OCI-LY7 (cell line): ENCODE measurements at regions not wholly inside any gene's neighbourhood (a gene's known extent, or its start where the extent isn't known, plus 50 kb on each side); places are given as distances from the start of the nearest gene placed in this dataset.

Source experiments
- BruUV-seq: library from RNA; stranded (reverse); fragments of 400-500 nt; replicated peaks from 2 replicates; lab custom pipeline; 2021; lab: Mats Ljungman, UMichigan
- CTCF ChIA-PET: fragments of 300-600 bp; sonication (Branson Sonifier 250); formaldehyde crosslinking; loops from one replicate; lab custom pipeline; 2022; ENCODE audit warnings: antibody characterized with exemption; ENCODE audit not compliant: unreplicated experiment; lab: Charles Lee
- POLR2A ChIA-PET: fragments of 300-600 bp; sonication (Branson Sonifier 250); formaldehyde crosslinking; loops from one replicate; lab custom pipeline; 2022; ENCODE audit warnings: antibody characterized with exemption; lab: Charles Lee
- DNase-seq: peaks from one replicate; pipeline ENCODE4 v3.0.0-alpha.2; 2015; ENCODE audit warnings: low spot score
- H2AFZ ChIP-seq: fragments of 200-600 bp; sonication (generic), shearing (Covaris generic); 2 replicates; pipeline ENCODE4 v1.6.1; 2014; ENCODE audit warnings: mild to moderate bottlenecking, antibody characterized with exemption, low read length, moderate library complexity
- H3K27ac ChIP-seq: fragments of 200-600 bp; sonication (generic); 2 replicates; pipeline ENCODE4 v1.5.1; 2014; ENCODE audit warnings: mixed run types, low read depth, mild to moderate bottlenecking, moderate library complexity, low read length, inconsistent platforms; ENCODE audit not compliant: poor library complexity, severe bottlenecking
- H3K36me3 ChIP-seq: fragments of 200-600 bp; sonication (generic); 2 replicates; pipeline ENCODE4 v1.6.1; 2014; ENCODE audit warnings: mild to moderate bottlenecking, antibody characterized with exemption, low read length, moderate library complexity, mixed read lengths; ENCODE audit not compliant: insufficient read depth
- H3K4me1 ChIP-seq: fragments of 200-600 bp; sonication (generic); 2 replicates; pipeline ENCODE4 v1.5.1; 2014; ENCODE audit warnings: mild to moderate bottlenecking, low read length; ENCODE audit not compliant: insufficient read depth, poor library complexity, severe bottlenecking
- H3K4me2 ChIP-seq: fragments of 200-600 bp; sonication (generic); 2 replicates; pipeline ENCODE4 v1.6.1; 2014; ENCODE audit warnings: mild to moderate bottlenecking, low read length
- H3K4me3 ChIP-seq: fragments of 200-600 bp; sonication (generic); 2 replicates; pipeline ENCODE4 v1.5.1; 2014; ENCODE audit warnings: mild to moderate bottlenecking, low read depth, low read length; ENCODE audit not compliant: poor library complexity, severe bottlenecking
- H3K79me2 ChIP-seq: fragments of 200-600 bp; sonication (generic); 2 replicates; pipeline ENCODE4 v1.6.1; 2016; ENCODE audit warnings: low read depth, mild to moderate bottlenecking, low read length, moderate library complexity, mixed read lengths; ENCODE audit not compliant: insufficient read depth
- H3K9me2 ChIP-seq: fragments of 200-600 bp; sonication (generic); 2 replicates; pipeline ENCODE4 v1.6.1; 2016; ENCODE audit warnings: mild to moderate bottlenecking, low read length, mixed read lengths; ENCODE audit not compliant: insufficient read depth
- H3K9me3 ChIP-seq: fragments of 200-600 bp; sonication (generic); 2 replicates; pipeline ENCODE4 v1.6.1; 2014; ENCODE audit warnings: mild to moderate bottlenecking, mixed run types, low read length, mixed read lengths
- H4K20me1 ChIP-seq: fragments of 200-600 bp; sonication (generic); 2 replicates; pipeline ENCODE4 v1.6.1; 2014; ENCODE audit warnings: mild to moderate bottlenecking, antibody characterized with exemption, low read length, moderate library complexity, mixed read lengths; ENCODE audit not compliant: insufficient read depth
- EZH2phosphoT487 ChIP-seq: fragments of 200-600 bp; sonication (generic); IDR thresholded peaks from 2 replicates; pipeline ENCODE4 v1.6.1; 2018; ENCODE audit warnings: low read depth, borderline replicate concordance, mild to moderate bottlenecking, mixed run types, antibody characterized with exemption, low read length, moderate library complexity, mixed read lengths
- intact Hi-C: fragments of 100-400 bp; cut with micrococcal nuclease; formaldehyde crosslinking; loops from one replicate; pipeline ENCODE4 v1.10.0; 2022; ENCODE audit not compliant: unreplicated experiment
- TF ChIP-seq, protein P1 (sequence below): fragments of 200-600 bp; sonication (generic); conservative IDR thresholded peaks from 2 replicates; pipeline ENCODE4 v1.5.1; 2014; ENCODE audit warnings: mild to moderate bottlenecking, antibody characterized with exemption, low read length, moderate library complexity, mixed read lengths

DNA sequence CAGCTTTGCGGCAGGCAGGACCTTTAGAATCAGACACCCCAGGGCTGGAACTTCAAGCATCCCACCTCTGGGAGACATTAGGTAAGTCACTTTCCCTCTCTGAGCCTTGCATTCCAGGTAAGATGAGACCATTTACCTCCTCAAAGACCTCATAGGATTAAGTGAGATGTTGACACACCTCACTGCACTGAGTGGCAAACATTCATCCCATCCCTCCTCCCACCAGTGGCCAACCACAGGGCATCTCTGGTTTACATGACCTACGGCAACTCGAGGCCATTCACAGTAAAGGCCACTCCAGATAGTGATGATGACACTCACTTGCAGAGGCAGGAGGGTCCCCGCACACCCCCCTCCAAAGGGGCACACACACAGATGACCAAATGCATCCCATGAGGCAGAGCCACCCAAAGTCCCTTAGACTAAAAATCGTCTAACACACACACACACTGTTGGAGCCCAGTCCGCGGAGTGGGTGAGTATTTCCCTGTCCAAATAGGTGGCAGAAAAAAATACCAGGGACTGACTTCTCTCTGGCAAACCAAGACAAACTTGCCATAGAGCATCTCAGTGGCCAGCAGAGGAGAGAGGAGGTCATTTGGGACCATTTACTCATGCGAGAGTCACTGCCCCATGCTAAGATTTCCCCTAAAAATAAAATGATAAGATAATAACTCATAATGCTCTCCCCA is 454.9 kb downstream of the SOX9 start:
- Histone ChIP-seq H3K9me2 (no peaks in the 10 kb centered on the region), H3K27ac (no peak overlapping the region), H3K36me3 (no peaks in the 10 kb centered on the region), H3K4me3 (no peak overlapping the region), H4K20me1 (no peaks in the 10 kb centered on the region), H2AFZ (no peak overlapping the region), H3K4me2 (no peak overlapping the region), H3K4me1 (no peaks in the 10 kb centered on the region), H3K9me3 (no peaks in the 10 kb centered on the region), H3K79me2 (no peaks in the 10 kb centered on the region)
- POLR2A ChIA-PET, result no interaction called here
- TF ChIP-seq, protein P1, sequence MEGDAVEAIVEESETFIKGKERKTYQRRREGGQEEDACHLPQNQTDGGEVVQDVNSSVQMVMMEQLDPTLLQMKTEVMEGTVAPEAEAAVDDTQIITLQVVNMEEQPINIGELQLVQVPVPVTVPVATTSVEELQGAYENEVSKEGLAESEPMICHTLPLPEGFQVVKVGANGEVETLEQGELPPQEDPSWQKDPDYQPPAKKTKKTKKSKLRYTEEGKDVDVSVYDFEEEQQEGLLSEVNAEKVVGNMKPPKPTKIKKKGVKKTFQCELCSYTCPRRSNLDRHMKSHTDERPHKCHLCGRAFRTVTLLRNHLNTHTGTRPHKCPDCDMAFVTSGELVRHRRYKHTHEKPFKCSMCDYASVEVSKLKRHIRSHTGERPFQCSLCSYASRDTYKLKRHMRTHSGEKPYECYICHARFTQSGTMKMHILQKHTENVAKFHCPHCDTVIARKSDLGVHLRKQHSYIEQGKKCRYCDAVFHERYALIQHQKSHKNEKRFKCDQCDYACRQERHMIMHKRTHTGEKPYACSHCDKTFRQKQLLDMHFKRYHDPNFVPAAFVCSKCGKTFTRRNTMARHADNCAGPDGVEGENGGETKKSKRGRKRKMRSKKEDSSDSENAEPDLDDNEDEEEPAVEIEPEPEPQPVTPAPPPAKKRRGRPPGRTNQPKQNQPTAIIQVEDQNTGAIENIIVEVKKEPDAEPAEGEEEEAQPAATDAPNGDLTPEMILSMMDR, result no peak
- TF ChIP-seq EZH2phosphoT487, result no peak
- intact Hi-C loops, result no loop called here
- CTCF ChIA-PET, result no interaction called here
- DNase-seq, result no peak
- no TSS peak for BruUV-seq

DNA sequence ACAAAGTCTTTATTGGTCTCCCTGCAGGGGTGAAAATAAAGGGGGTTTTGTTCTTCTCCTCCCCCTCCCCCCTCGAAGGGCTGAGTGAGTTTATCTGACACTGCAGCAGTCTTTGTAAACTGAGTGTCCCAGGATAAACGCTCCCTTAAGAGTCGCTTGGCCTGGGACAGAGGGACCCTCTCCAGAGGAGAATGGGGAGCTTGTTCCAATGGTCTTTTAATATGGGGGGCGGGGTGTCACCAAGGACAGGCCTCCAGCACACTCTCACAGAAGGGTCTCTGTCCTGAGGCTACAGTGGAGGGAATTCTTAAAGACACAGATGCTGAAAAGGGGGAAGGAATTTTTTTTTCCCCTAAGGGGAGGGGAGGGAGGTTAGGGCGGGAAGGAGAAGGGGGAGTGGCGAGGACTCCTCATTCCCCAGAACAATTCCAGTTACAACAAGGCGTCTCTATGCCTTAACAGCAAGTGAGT is 455.5 kb downstream of the SOX9 start:
- Histone ChIP-seq H3K79me2 (no peaks in the 10 kb centered on the region), H3K9me3 (no peaks in the 10 kb centered on the region), H3K4me1 (no peaks in the 10 kb centered on the region), H3K27ac (no peak overlapping the region), H2AFZ (no peak overlapping the region), H4K20me1 (no peaks in the 10 kb centered on the region), H3K4me2 (no peak overlapping the region), H3K36me3 (no peaks in the 10 kb centered on the region), H3K4me3 (no peak overlapping the region), H3K9me2 (no peaks in the 10 kb centered on the region)
- intact Hi-C loops, result no loop called here
- no peak for TF ChIP-seq EZH2phosphoT487
- TF ChIP-seq, protein P1, result no peak
- ChIA-PET CTCF (no interaction called here), POLR2A (no interaction called here)
- no TSS peak for BruUV-seq
- DNase-seq, result no peak

DNA sequence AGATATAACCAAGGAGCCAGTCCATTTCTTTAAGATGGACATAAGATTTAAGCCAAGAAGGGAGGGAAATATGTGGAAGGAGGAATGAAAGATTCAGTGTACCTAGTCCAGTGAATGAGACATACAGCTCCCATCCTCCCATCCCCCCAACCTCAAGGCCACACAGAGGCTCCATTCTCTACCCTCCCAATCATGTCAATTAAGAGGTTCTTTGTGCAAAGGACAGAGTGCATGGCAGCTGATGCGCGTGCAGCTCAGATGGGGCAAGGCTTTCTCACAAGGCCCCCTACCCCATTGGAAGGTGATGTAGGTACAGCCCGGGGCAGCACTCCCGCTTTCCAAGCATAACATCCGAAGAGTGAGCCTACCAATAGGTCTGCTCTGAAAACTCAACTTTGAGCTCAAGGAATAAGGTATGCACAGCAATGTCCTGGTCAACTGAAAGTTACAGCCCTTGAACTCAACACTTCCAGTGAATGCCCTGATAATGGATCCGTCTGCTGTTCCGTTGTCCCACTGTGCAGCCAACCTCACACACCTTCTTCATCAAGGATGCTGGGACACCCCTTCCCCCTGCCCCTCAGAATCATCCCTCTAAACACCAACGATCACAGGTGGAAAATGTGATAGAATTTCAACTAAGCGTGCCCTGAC is 458.1 kb downstream of the SOX9 start:
- no peak overlapping the region for H3K4me2 ChIP-seq
- H3K36me3 ChIP-seq, result no peaks in the 10 kb centered on the region
- no peak for TF ChIP-seq EZH2phosphoT487
- TF ChIP-seq, protein P1, result no peak
- H3K4me3 ChIP-seq, result no peak overlapping the region
- POLR2A ChIA-PET, result interaction anchor here (0.6 kb wide), 1 partner anchor 36 kb away, joined by 4 read pairs; no protein-coding TSS in a partner anchor
- no peak for DNase-seq
- no peaks in the 10 kb centered on the region for H3K9me2 ChIP-seq
- CTCF ChIA-PET, result no interaction called here
- H4K20me1 ChIP-seq, result no peaks in the 10 kb centered on the region
- no peaks in the 10 kb centered on the region for H3K9me3 ChIP-seq
- H3K79me2 ChIP-seq, result no peaks in the 10 kb centered on the region
- H3K27ac ChIP-seq, result no peak overlapping the region
- no peaks in the 10 kb centered on the region for H3K4me1 ChIP-seq
- BruUV-seq, result no TSS peak
- intact Hi-C loops, result no loop called here
- no peak overlapping the region for H2AFZ ChIP-seq
